ENCODE measurements at regions not wholly inside any gene's neighbourhood (a gene's known extent, or its start where the extent isn't known, plus 50 kb on each side); places are given as distances from the start of the nearest gene placed in this dataset.

GRCh38 chr9:19732441-19732951 is 56.3 kb downstream of the SLC24A2 start:
- Histone ChIP-seq H3K4me3 (no peak overlapping the region), H3K9me3 (no peaks in the 10 kb centered on the region), H3K4me1 (ENCODE audit: control insufficient read depth in 1 of 2, low read depth in 2 of 2) (no peaks in the 10 kb centered on the region), H3K27me3 (replicated peaks; ENCODE audit: insufficient read depth) (no peaks in the 10 kb centered on the region), H3K27ac (no peak overlapping the region), H3K36me3 (no peaks in the 10 kb centered on the region)
- TF ChIP-seq, protein P1, sequence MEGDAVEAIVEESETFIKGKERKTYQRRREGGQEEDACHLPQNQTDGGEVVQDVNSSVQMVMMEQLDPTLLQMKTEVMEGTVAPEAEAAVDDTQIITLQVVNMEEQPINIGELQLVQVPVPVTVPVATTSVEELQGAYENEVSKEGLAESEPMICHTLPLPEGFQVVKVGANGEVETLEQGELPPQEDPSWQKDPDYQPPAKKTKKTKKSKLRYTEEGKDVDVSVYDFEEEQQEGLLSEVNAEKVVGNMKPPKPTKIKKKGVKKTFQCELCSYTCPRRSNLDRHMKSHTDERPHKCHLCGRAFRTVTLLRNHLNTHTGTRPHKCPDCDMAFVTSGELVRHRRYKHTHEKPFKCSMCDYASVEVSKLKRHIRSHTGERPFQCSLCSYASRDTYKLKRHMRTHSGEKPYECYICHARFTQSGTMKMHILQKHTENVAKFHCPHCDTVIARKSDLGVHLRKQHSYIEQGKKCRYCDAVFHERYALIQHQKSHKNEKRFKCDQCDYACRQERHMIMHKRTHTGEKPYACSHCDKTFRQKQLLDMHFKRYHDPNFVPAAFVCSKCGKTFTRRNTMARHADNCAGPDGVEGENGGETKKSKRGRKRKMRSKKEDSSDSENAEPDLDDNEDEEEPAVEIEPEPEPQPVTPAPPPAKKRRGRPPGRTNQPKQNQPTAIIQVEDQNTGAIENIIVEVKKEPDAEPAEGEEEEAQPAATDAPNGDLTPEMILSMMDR (IDR thresholded peaks at IDR 0.05): no peak
- no peak for ATAC-seq (ENCODE audit: insufficient number of reproducible peaks, low FRiP score, low read depth)
- DNase-seq (ENCODE audit: low spot score): no peak

GRCh38 chr9:19728101-19728500 is 60.7 kb downstream of the SLC24A2 start:
- TF ChIP-seq, protein P1 (IDR thresholded peaks at IDR 0.05): no peak
- no peak for ATAC-seq (ENCODE audit: insufficient number of reproducible peaks, low FRiP score, low read depth)
- no peak overlapping the region for H3K4me3 ChIP-seq

DNA sequence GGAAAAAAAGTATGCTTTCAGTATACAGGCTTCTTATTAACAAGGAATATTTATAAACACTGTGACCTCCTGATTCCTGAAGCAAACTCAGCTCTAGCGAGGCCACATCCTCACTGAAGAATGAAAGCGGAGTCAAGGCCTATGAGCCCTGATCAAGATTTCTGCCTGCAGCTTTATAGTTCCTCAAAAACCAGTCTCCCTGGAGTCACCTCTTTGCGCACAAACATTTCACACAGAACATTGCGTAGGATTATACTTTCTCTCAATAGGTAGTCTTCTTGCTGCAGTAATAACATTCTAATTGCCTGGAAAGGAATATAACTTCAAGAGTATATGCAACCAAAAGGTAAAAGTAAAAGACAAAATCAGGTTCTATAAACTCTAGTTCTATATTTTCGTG is 62.9 kb downstream of the SLC24A2 start:
- no peak overlapping the region for H3K27ac ChIP-seq
- H3K4me1 ChIP-seq (ENCODE audit: control insufficient read depth in 1 of 2, low read depth in 2 of 2): no peaks in the 10 kb centered on the region
- H3K4me3 ChIP-seq: no peak overlapping the region
- no peaks in the 10 kb centered on the region for H3K27me3 ChIP-seq (replicated peaks; ENCODE audit: insufficient read depth)
- no peaks in the 10 kb centered on the region for H3K36me3 ChIP-seq
- TF ChIP-seq, protein P1 (IDR thresholded peaks at IDR 0.05): no peak
- DNase-seq (ENCODE audit: low spot score): no peak
- no peak for ATAC-seq (ENCODE audit: insufficient number of reproducible peaks, low FRiP score, low read depth)
- H3K9me3 ChIP-seq: no peaks in the 10 kb centered on the region

More at GRCh38 chr9:19728101-19728500, 60.7 kb downstream of the SLC24A2 start:
- Histone ChIP-seq H3K27ac (no peak overlapping the region), H3K9me3 (no peaks in the 10 kb centered on the region), H3K36me3 (no peaks in the 10 kb centered on the region), H3K27me3 (replicated peaks; ENCODE audit: insufficient read depth) (no peaks in the 10 kb centered on the region), H3K4me1 (ENCODE audit: control insufficient read depth in 1 of 2, low read depth in 2 of 2) (no peaks in the 10 kb centered on the region)
- DNase-seq (ENCODE audit: low spot score): no peak

DNA sequence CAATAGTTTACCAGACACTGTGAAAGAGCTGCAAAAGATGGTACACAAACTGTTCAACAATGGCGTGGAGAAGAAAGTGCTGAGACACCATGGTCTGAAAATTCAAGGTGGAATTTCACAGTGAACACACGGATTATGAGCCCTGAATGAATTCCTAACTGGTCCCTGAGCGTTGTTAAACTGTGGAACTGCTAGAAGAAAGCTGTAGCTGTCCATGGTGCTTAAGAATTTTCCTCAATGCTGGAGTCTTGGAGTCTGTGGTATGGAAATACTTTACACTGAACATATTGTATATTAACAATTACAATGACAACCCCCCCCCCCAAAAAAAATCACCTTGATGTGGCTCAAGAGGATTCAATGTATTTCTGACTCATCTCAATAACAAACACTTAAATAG is 68.5 kb downstream of the SLC24A2 start:
- ATAC-seq (ENCODE audit: insufficient number of reproducible peaks, low FRiP score, low read depth) (no peak), DNase-seq (ENCODE audit: low spot score) (no peak)
- Histone ChIP-seq H3K4me3 (no peak overlapping the region), H3K9me3 (no peaks in the 10 kb centered on the region), H3K36me3 (no peaks in the 10 kb centered on the region), H3K4me1 (ENCODE audit: control insufficient read depth in 1 of 2, low read depth in 2 of 2) (no peaks in the 10 kb centered on the region), H3K27ac (no peak overlapping the region), H3K27me3 (replicated peaks; ENCODE audit: insufficient read depth) (no peaks in the 10 kb centered on the region)
- TF ChIP-seq, protein P1 (IDR thresholded peaks at IDR 0.05): no peak

GRCh38 chr9:19703702-19704101 is 85.1 kb downstream of the SLC24A2 start:
- ATAC-seq (ENCODE audit: insufficient number of reproducible peaks, low FRiP score, low read depth): no peak
- no peak for DNase-seq (ENCODE audit: low spot score)
- Histone ChIP-seq H3K4me1 (ENCODE audit: control insufficient read depth in 1 of 2, low read depth in 2 of 2) (no peaks in the 10 kb centered on the region), H3K27ac (no peak overlapping the region), H3K9me3 (no peaks in the 10 kb centered on the region), H3K36me3 (no peaks in the 10 kb centered on the region), H3K27me3 (replicated peaks; ENCODE audit: insufficient read depth) (no peaks in the 10 kb centered on the region), H3K4me3 (no peak overlapping the region)
- TF ChIP-seq, protein P1 (IDR thresholded peaks at IDR 0.05): no peak
